ENCODE measurements at regions not wholly inside any gene's neighbourhood (a gene's known extent, or its start where the extent isn't known, plus 50 kb on each side); places are given as distances from the start of the nearest gene placed in this dataset.

DNA sequence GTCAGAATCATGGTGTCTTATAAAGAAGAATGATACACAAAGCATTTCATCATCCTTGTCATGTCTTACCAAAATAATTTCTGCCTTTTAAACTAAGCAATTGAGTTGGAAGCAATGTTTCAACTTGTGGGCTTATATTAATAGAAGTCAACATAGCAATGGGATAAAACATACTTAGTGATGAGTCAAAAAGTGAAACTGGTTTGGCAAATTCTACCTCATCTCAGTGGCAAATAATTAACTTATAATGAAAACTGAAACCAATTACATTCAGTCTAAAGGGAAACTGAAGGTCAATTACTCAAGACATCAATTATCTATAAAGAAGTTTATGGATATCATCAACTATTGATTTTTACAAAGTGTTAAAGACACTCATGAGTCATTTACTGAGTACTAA is 463.8 kb downstream of the BMP2 start:
- H3K4me3 ChIP-seq (ENCODE audit: low read depth in 1 of 3, low read length in 3 of 3), result no peak overlapping the region
- H3K27me3 ChIP-seq (ENCODE audit: control insufficient read depth in 4 of 4, insufficient read depth in 4 of 4, low read length in 3 of 4), result no peaks in the 10 kb centered on the region
- no peak for TF ChIP-seq JUND (IDR thresholded peaks at IDR 0.05)
- H3K9ac ChIP-seq (ENCODE audit: low read depth in 1 of 2, low read length in 2 of 2), result no peak overlapping the region
- no peaks in the 10 kb centered on the region for H3K36me3 ChIP-seq (ENCODE audit: control insufficient read depth in 4 of 4, insufficient read depth in 3 of 4, low read depth in 1 of 4, low read length in 3 of 4)
- H3K4me1 ChIP-seq (ENCODE audit: control insufficient read depth in 4 of 4, insufficient read depth in 4 of 4, low read length in 3 of 4), result no peaks in the 10 kb centered on the region
- H3K9me3 ChIP-seq (ENCODE audit: control insufficient read depth in 4 of 4, low read length in 3 of 4), result peaks cover 4 to 12% (median 7%) of the 10 kb centered on the region in 4 donors
- DNase-seq (ENCODE audit: low spot score), result no peak
- H3K27ac ChIP-seq (ENCODE audit: low read depth in 1 of 2, low read length in 2 of 2), result no peak overlapping the region

DNA sequence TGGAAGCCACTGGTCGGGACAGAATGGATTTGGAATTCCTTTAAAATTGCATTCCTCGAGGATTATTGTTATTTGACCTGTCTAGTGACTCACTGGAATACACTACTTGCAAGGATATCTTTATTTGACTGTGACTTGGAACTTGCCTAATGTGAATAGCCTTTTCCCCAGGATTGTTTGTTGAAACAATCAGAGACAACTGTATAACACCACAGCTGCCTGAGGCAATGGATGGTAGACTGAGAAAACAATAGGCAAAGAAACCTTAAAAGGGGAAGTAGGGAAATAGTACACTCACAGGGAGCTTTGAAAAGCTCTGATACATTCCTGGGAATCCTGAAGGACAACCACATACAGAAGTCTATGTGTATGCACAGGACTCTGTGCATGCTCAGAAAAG is 465.3 kb downstream of the BMP2 start:
- H3K27ac ChIP-seq (ENCODE audit: low read depth in 1 of 2, low read length in 2 of 2), result no peak overlapping the region
- no peaks in the 10 kb centered on the region for H3K27me3 ChIP-seq (ENCODE audit: control insufficient read depth in 4 of 4, insufficient read depth in 4 of 4, low read length in 3 of 4)
- H3K4me1 ChIP-seq (ENCODE audit: control insufficient read depth in 4 of 4, insufficient read depth in 4 of 4, low read length in 3 of 4), result no peaks in the 10 kb centered on the region
- H3K9ac ChIP-seq (ENCODE audit: low read depth in 1 of 2, low read length in 2 of 2), result no peak overlapping the region
- no peak for TF ChIP-seq HNF4G (IDR thresholded peaks at IDR 0.05)
- TF ChIP-seq GABPA (IDR thresholded peaks at IDR 0.05 in 1 of 2, conservative IDR thresholded peaks at IDR 0.05 in 1 of 2), result no peak
- TF ChIP-seq FOXA2 (IDR thresholded peaks at IDR 0.05), result no peak
- TF ChIP-seq, protein P1, sequence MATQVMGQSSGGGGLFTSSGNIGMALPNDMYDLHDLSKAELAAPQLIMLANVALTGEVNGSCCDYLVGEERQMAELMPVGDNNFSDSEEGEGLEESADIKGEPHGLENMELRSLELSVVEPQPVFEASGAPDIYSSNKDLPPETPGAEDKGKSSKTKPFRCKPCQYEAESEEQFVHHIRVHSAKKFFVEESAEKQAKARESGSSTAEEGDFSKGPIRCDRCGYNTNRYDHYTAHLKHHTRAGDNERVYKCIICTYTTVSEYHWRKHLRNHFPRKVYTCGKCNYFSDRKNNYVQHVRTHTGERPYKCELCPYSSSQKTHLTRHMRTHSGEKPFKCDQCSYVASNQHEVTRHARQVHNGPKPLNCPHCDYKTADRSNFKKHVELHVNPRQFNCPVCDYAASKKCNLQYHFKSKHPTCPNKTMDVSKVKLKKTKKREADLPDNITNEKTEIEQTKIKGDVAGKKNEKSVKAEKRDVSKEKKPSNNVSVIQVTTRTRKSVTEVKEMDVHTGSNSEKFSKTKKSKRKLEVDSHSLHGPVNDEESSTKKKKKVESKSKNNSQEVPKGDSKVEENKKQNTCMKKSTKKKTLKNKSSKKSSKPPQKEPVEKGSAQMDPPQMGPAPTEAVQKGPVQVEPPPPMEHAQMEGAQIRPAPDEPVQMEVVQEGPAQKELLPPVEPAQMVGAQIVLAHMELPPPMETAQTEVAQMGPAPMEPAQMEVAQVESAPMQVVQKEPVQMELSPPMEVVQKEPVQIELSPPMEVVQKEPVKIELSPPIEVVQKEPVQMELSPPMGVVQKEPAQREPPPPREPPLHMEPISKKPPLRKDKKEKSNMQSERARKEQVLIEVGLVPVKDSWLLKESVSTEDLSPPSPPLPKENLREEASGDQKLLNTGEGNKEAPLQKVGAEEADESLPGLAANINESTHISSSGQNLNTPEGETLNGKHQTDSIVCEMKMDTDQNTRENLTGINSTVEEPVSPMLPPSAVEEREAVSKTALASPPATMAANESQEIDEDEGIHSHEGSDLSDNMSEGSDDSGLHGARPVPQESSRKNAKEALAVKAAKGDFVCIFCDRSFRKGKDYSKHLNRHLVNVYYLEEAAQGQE (IDR thresholded peaks at IDR 0.05), result no peak
- TF ChIP-seq RXRA (IDR thresholded peaks at IDR 0.05), result no peak
- no peak for TF ChIP-seq TAF1 (conservative IDR thresholded peaks at IDR 0.05)
- TF ChIP-seq YY1 (IDR thresholded peaks at IDR 0.05), result no peak
- TF ChIP-seq, protein P2, sequence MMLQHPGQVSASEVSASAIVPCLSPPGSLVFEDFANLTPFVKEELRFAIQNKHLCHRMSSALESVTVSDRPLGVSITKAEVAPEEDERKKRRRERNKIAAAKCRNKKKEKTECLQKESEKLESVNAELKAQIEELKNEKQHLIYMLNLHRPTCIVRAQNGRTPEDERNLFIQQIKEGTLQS (IDR thresholded peaks at IDR 0.05), result no peak
- TF ChIP-seq SP1 (IDR thresholded peaks at IDR 0.05), result no peak
- TF ChIP-seq JUND (IDR thresholded peaks at IDR 0.05), result no peak
- no peak for TF ChIP-seq HNF4A (conservative IDR thresholded peaks at IDR 0.05)
- TF ChIP-seq, protein P3, sequence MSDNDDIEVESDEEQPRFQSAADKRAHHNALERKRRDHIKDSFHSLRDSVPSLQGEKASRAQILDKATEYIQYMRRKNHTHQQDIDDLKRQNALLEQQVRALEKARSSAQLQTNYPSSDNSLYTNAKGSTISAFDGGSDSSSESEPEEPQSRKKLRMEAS (IDR thresholded peaks at IDR 0.05), result no peak
- no peak for TF ChIP-seq NR2F2 (IDR thresholded peaks at IDR 0.05)
- no peak for TF ChIP-seq EGR1 (IDR thresholded peaks at IDR 0.05; ENCODE audit: low read depth in 2 of 2)
- TF ChIP-seq, protein P4, sequence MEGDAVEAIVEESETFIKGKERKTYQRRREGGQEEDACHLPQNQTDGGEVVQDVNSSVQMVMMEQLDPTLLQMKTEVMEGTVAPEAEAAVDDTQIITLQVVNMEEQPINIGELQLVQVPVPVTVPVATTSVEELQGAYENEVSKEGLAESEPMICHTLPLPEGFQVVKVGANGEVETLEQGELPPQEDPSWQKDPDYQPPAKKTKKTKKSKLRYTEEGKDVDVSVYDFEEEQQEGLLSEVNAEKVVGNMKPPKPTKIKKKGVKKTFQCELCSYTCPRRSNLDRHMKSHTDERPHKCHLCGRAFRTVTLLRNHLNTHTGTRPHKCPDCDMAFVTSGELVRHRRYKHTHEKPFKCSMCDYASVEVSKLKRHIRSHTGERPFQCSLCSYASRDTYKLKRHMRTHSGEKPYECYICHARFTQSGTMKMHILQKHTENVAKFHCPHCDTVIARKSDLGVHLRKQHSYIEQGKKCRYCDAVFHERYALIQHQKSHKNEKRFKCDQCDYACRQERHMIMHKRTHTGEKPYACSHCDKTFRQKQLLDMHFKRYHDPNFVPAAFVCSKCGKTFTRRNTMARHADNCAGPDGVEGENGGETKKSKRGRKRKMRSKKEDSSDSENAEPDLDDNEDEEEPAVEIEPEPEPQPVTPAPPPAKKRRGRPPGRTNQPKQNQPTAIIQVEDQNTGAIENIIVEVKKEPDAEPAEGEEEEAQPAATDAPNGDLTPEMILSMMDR (IDR thresholded peaks at IDR 0.05; ENCODE audit: low read depth, low read length, missing input control), result no peak
- no peak for TF ChIP-seq FOXA1 (IDR thresholded peaks at IDR 0.05)
- TF ChIP-seq, protein P5, sequence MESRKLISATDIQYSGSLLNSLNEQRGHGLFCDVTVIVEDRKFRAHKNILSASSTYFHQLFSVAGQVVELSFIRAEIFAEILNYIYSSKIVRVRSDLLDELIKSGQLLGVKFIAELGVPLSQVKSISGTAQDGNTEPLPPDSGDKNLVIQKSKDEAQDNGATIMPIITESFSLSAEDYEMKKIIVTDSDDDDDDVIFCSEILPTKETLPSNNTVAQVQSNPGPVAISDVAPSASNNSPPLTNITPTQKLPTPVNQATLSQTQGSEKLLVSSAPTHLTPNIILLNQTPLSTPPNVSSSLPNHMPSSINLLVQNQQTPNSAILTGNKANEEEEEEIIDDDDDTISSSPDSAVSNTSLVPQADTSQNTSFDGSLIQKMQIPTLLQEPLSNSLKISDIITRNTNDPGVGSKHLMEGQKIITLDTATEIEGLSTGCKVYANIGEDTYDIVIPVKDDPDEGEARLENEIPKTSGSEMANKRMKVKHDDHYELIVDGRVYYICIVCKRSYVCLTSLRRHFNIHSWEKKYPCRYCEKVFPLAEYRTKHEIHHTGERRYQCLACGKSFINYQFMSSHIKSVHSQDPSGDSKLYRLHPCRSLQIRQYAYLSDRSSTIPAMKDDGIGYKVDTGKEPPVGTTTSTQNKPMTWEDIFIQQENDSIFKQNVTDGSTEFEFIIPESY (IDR thresholded peaks at IDR 0.05), result no peak
- TF ChIP-seq RAD21 (IDR thresholded peaks at IDR 0.05), result no peak
- no peaks in the 10 kb centered on the region for H3K36me3 ChIP-seq (ENCODE audit: control insufficient read depth in 4 of 4, insufficient read depth in 3 of 4, low read depth in 1 of 4, low read length in 3 of 4)
- 83% methylated on average over 2 of the region's 2 CpGs for WGBS
- no peak for DNase-seq (ENCODE audit: low spot score)
- peaks cover 4 to 12% (median 7%) of the 10 kb centered on the region in 4 donors for H3K9me3 ChIP-seq (ENCODE audit: control insufficient read depth in 4 of 4, low read length in 3 of 4)
- no peak overlapping the region for H3K4me3 ChIP-seq (ENCODE audit: low read depth in 1 of 3, low read length in 3 of 3)

Measured in liver (tissue), 8 donors.